ENCODE measurements at regions not wholly inside any gene's neighbourhood (a gene's known extent, or its start where the extent isn't known, plus 50 kb on each side); places are given as distances from the start of the nearest gene placed in this dataset.

- no peak for TF ChIP-seq CTCF (IDR thresholded peaks at IDR 0.05; ENCODE audit: low read depth, low read length)
- no peak for DNase-seq (ENCODE audit: extremely low read depth, low read depth)
Measured at GRCh38 chr5:74310997-74311930, 329.3 kb downstream of the ENC1 start.

GRCh38 chr5:74310386-74310785, 330.1 kb downstream of the ENC1 start:
- DNase-seq (ENCODE audit: extremely low read depth, low read depth), result no peak
- no peak for TF ChIP-seq CTCF (IDR thresholded peaks at IDR 0.05; ENCODE audit: low read depth, low read length)

- no peak for DNase-seq (ENCODE audit: extremely low read depth, low read depth)
- TF ChIP-seq CTCF (IDR thresholded peaks at IDR 0.05; ENCODE audit: low read depth, low read length), result no peak
Measured at GRCh38 chr5:74309050-74309449, 331.5 kb downstream of the ENC1 start.

GRCh38 chr5:74306845-74307244, 333.7 kb downstream of the ENC1 start:
- TF ChIP-seq CTCF (IDR thresholded peaks at IDR 0.05; ENCODE audit: low read depth, low read length), result no peak

GRCh38 chr5:74304536-74304935, 336.0 kb downstream of the ENC1 start:
- no peak for DNase-seq (ENCODE audit: extremely low read depth, low read depth)
- TF ChIP-seq CTCF (IDR thresholded peaks at IDR 0.05; ENCODE audit: low read depth, low read length), result no peak

More at GRCh38 chr5:74306845-74307244, 333.7 kb downstream of the ENC1 start:
- DNase-seq (ENCODE audit: extremely low read depth, low read depth), result no peak

- DNase-seq (ENCODE audit: extremely low read depth, low read depth), result no peak
- TF ChIP-seq CTCF (IDR thresholded peaks at IDR 0.05; ENCODE audit: low read depth, low read length), result no peak
Measured at GRCh38 chr5:74303578-74303977, 336.9 kb downstream of the ENC1 start.

- DNase-seq (ENCODE audit: extremely low read depth, low read depth), result no peak
- TF ChIP-seq CTCF (IDR thresholded peaks at IDR 0.05; ENCODE audit: low read depth, low read length), result no peak
Measured at GRCh38 chr5:74301576-74301975, 339.0 kb downstream of the ENC1 start.

Measured in AG09319 (cell line).